ENCODE measurements at regions not wholly inside any gene's neighbourhood (a gene's known extent, or its start where the extent isn't known, plus 50 kb on each side); places are given as distances from the start of the nearest gene placed in this dataset.

GRCh38 chr1:93738926-93739325 lies 57.3 kb upstream of the BCAR3 start (continued):
- no peak for TF ChIP-seq STAT6 (CRISPR knock-in tag; conservative IDR thresholded peaks at IDR 0.05; ENCODE audit: low read depth)
- TF ChIP-seq ELF4 (CRISPR knock-in tag; IDR thresholded peaks at IDR 0.05; ENCODE audit: low read depth): no peak

DNA sequence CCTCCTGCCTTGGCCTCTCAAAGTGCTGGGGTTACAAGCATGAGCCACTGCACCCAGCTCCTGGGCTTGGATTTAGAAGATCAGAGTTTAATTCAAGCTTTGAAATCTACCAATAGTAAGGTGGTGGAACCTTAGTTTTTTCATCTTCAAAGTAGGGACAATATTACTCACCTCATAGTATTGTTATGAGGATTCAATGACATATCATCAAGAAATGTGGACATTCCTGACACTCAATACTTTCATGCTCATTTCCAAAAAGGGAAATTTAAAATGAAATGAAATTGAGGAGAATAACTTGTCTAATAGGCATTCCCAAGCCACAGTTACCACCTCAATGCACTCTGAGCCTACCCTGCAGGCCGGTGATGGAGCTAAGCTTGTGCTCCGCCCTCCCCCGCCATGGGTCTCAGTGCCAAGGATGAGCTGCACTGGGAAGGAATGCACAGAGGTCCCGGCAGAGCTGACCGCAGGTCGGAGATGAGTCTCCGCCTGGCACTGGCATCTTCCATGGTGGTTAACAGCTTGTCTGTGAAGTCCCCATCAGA lies 56.5 kb upstream of the BCAR3 start:
- Mint-ChIP-seq H3K27ac (no peak overlapping the region), H3K27me3 (ENCODE audit: low read depth) (no peaks in the 10 kb centered on the region; the same call in 1 of the 2 replicates), H3K4me3 (no peak overlapping the region), H3K9me3 (peaks cover 8% of the 10 kb centered on the region), H3K4me1 (0 out of 2 replicates have a peak, but pooled peaks cover 8% of the 10 kb centered on the region), H3K36me3 (peaks cover 4% of the 10 kb centered on the region; the same call in 1 of the 2 replicates)
- CTCF ChIA-PET: no interaction called here
- ATAC-seq (no peak), DNase-seq (ENCODE audit: low spot score) (no peak)
- POLR2A ChIA-PET: no interaction called here
- TF ChIP-seq EMX1 (CRISPR knock-in tag; IDR thresholded peaks at IDR 0.05): no peak
- TF ChIP-seq, protein P1, sequence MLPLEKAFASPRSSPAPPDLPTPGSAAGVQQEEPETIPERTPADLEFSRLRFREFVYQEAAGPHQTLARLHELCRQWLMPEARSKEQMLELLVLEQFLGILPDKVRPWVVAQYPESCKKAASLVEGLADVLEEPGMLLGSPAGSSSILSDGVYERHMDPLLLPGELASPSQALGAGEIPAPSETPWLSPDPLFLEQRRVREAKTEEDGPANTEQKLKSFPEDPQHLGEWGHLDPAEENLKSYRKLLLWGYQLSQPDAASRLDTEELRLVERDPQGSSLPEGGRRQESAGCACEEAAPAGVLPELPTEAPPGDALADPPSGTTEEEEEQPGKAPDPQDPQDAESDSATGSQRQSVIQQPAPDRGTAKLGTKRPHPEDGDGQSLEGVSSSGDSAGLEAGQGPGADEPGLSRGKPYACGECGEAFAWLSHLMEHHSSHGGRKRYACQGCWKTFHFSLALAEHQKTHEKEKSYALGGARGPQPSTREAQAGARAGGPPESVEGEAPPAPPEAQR (CRISPR knock-in tag; IDR thresholded peaks at IDR 0.05): no peak
- TF ChIP-seq ZNF121 (CRISPR knock-in tag; IDR thresholded peaks at IDR 0.05): no peak
- no peak for TF ChIP-seq NR1H2 (CRISPR knock-in tag; IDR thresholded peaks at IDR 0.05)
- TF ChIP-seq NR3C1 (CRISPR knock-in tag; conservative IDR thresholded peaks at IDR 0.05; ENCODE audit: low read depth): no peak
- no peak for TF ChIP-seq ETV6 (CRISPR knock-in tag; IDR thresholded peaks at IDR 0.05)
- TF ChIP-seq ZNF263 (CRISPR knock-in tag; IDR thresholded peaks at IDR 0.05; ENCODE audit: low read depth): no peak
- TF ChIP-seq, protein P2, sequence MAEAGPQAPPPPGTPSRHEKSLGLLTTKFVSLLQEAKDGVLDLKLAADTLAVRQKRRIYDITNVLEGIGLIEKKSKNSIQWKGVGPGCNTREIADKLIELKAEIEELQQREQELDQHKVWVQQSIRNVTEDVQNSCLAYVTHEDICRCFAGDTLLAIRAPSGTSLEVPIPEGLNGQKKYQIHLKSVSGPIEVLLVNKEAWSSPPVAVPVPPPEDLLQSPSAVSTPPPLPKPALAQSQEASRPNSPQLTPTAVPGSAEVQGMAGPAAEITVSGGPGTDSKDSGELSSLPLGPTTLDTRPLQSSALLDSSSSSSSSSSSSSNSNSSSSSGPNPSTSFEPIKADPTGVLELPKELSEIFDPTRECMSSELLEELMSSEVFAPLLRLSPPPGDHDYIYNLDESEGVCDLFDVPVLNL (CRISPR knock-in tag; IDR thresholded peaks at IDR 0.05; ENCODE audit: borderline replicate concordance, low read depth): no peak
- TF ChIP-seq NFATC4 (CRISPR knock-in tag; IDR thresholded peaks at IDR 0.05): no peak
- no peak for TF ChIP-seq ZNF317 (CRISPR knock-in tag; IDR thresholded peaks at IDR 0.05; ENCODE audit: borderline replicate concordance, low read depth)
- TF ChIP-seq ATF1 (CRISPR knock-in tag; IDR thresholded peaks at IDR 0.05): no peak
- no peak for TF ChIP-seq ERG (CRISPR knock-in tag; IDR thresholded peaks at IDR 0.05)
- no peak for TF ChIP-seq ZNF671 (CRISPR knock-in tag; IDR thresholded peaks at IDR 0.05)
- TF ChIP-seq NR2C2 (CRISPR knock-in tag; IDR thresholded peaks at IDR 0.05): no peak
- no peak for TF ChIP-seq NFYB (CRISPR knock-in tag; conservative IDR thresholded peaks at IDR 0.05; ENCODE audit: low read depth)
- TF ChIP-seq, protein P3, sequence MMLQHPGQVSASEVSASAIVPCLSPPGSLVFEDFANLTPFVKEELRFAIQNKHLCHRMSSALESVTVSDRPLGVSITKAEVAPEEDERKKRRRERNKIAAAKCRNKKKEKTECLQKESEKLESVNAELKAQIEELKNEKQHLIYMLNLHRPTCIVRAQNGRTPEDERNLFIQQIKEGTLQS (CRISPR knock-in tag; conservative IDR thresholded peaks at IDR 0.05): no peak
- no peak for TF ChIP-seq ZNF416 (CRISPR knock-in tag; IDR thresholded peaks at IDR 0.05)

Data from WTC11 (cell line).